ENCODE measurements at regions not wholly inside any gene's neighbourhood (a gene's known extent, or its start where the extent isn't known, plus 50 kb on each side); places are given as distances from the start of the nearest gene placed in this dataset.

- no peak for DNase-seq (ENCODE audit: low read depth, low spot score)
These were observed 284.4 kb downstream of the FAM43A start for GRCh38 chr3:194970066-194970465.

- no peak for DNase-seq (ENCODE audit: low read depth, low spot score)
These were observed 285.3 kb downstream of the FAM43A start for GRCh38 chr3:194971009-194971408.

- no peak for DNase-seq (ENCODE audit: low read depth, low spot score)
These were observed 286.3 kb downstream of the FAM43A start for GRCh38 chr3:194971965-194972364.

- no peak for DNase-seq (ENCODE audit: low read depth, low spot score)
These were observed 287.0 kb downstream of the FAM43A start for GRCh38 chr3:194972641-194973040.

GRCh38 chr3:194973366-194974000 is 287.8 kb downstream of the FAM43A start:
- no peak for DNase-seq (ENCODE audit: low read depth, low spot score)

GRCh38 chr3:194974468-194975135 is 288.9 kb downstream of the FAM43A start:
- no peak for DNase-seq (ENCODE audit: low read depth, low spot score)

- peak; percentile 16 for DNase-seq (ENCODE audit: low read depth, low spot score)
These were observed 290.4 kb downstream of the FAM43A start for GRCh38 chr3:194976049-194976451.

GRCh38 chr3:194976874-194977273 is 291.2 kb downstream of the FAM43A start:
- peak; percentile 13 for DNase-seq (ENCODE audit: low read depth, low spot score)

- DNase-seq (ENCODE audit: low read depth, low spot score) = no peak
These were observed 291.7 kb downstream of the FAM43A start for GRCh38 chr3:194977356-194977755.

GRCh38 chr3:194979173-194979572 is 291.8 kb downstream of the XXYLT1 start:
- DNase-seq (ENCODE audit: low read depth, low spot score) = no peak

- DNase-seq (ENCODE audit: low read depth, low spot score) = no peak
These were observed 288.5 kb downstream of the XXYLT1 start for GRCh38 chr3:194982472-194982871.

GRCh38 chr3:194983121-194983520 is 287.8 kb downstream of the XXYLT1 start:
- DNase-seq (ENCODE audit: low read depth, low spot score) = no peak

- DNase-seq (ENCODE audit: low read depth, low spot score) = no peak
These were observed 287.3 kb downstream of the XXYLT1 start for GRCh38 chr3:194983620-194984019.

GRCh38 chr3:194984066-194984465 is 286.9 kb downstream of the XXYLT1 start:
- no peak for DNase-seq (ENCODE audit: low read depth, low spot score)

- no peak for DNase-seq (ENCODE audit: low read depth, low spot score)
These were observed 286.3 kb downstream of the XXYLT1 start for GRCh38 chr3:194984622-194985021.

- peak; percentile 75 for DNase-seq (ENCODE audit: low read depth, low spot score)
These were observed 285.9 kb downstream of the XXYLT1 start for GRCh38 chr3:194985031-194985578.

- DNase-seq (ENCODE audit: low read depth, low spot score) = peak; percentile 12
These were observed 284.5 kb downstream of the XXYLT1 start for GRCh38 chr3:194986208-194987043.

- no peak for DNase-seq (ENCODE audit: low read depth, low spot score)
These were observed 283.1 kb downstream of the XXYLT1 start for GRCh38 chr3:194987571-194988494.

GRCh38 chr3:194988495-194989165 is 282.3 kb downstream of the XXYLT1 start:
- peak; percentile 37 for DNase-seq (ENCODE audit: low read depth, low spot score)

- no peak for DNase-seq (ENCODE audit: low read depth, low spot score)
These were observed 281.7 kb downstream of the XXYLT1 start for GRCh38 chr3:194989241-194989640.

Measured in astrocyte of the hippocampus (primary cell).